NB4 (cell line): ENCODE measurements at regions not wholly inside any gene's neighbourhood (a gene's known extent, or its start where the extent isn't known, plus 50 kb on each side); places are given as distances from the start of the nearest gene placed in this dataset.

Experiments used
- MYC ChIP-seq: IDR thresholded peaks from 2 replicates; pipeline ENCODE4 v1.6.1; 2011; ENCODE audit warnings: low read depth, low read length
- POLR2A ChIP-seq: IDR thresholded peaks from 2 replicates; pipeline ENCODE4 v1.6.1; 2011; ENCODE audit warnings: mild to moderate bottlenecking; ENCODE audit not compliant: insufficient read length; ENCODE audit errors: extremely low read depth
- TF ChIP-seq, protein P1 (sequence below): IDR thresholded peaks from one replicate; pipeline ENCODE4 v1.5.1; 2012; ENCODE audit warnings: low read depth, low read length

DNA sequence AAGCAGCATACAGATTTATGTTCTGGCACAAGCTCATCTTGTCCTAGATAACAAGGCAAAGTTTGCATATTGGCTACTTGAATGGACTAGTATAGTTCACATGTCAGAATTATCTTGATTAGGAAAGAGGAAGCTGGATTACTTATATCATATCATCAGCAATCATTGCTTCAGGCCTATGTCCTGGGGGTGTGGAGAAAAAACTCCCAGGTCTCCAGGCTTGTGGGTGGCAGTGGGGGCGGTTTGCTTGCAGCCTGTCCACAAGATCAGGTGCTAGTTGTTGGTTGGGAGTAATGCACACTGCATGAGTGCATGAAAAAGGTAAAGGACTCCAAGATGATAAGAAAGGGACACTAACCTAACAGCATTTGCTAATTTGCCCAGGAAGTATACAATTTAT, 326.4 kb upstream of the PDE4D start:
- TF ChIP-seq, protein P1, sequence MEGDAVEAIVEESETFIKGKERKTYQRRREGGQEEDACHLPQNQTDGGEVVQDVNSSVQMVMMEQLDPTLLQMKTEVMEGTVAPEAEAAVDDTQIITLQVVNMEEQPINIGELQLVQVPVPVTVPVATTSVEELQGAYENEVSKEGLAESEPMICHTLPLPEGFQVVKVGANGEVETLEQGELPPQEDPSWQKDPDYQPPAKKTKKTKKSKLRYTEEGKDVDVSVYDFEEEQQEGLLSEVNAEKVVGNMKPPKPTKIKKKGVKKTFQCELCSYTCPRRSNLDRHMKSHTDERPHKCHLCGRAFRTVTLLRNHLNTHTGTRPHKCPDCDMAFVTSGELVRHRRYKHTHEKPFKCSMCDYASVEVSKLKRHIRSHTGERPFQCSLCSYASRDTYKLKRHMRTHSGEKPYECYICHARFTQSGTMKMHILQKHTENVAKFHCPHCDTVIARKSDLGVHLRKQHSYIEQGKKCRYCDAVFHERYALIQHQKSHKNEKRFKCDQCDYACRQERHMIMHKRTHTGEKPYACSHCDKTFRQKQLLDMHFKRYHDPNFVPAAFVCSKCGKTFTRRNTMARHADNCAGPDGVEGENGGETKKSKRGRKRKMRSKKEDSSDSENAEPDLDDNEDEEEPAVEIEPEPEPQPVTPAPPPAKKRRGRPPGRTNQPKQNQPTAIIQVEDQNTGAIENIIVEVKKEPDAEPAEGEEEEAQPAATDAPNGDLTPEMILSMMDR, result no peak
- TF ChIP-seq MYC, result no peak
- no peak for TF ChIP-seq POLR2A
